ENCODE measurements at regions not wholly inside any gene's neighbourhood (a gene's known extent, or its start where the extent isn't known, plus 50 kb on each side); places are given as distances from the start of the nearest gene placed in this dataset.

DNA sequence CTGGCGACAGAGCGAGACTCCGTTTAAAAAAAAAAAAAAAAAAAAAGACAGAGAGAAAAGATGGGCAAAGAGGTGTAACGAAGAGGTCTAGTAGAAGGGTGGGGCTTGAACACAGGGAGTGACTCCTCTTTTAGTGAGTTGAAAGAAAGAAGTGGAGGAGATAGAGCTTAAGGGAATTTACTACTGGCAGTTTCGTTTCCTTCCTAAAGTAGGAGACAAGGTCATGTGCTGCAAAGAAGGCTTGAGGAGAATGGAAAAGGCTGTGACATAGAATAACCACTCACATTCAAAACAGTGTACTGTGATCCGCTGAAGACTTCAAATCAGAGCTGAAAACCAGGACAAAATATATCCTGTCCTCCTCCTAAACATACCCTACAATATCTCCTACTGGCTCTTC, 63.8 kb upstream of the EIF2S2 start:
- H3K9me3 ChIP-seq (ENCODE audit: severe bottlenecking) = no peaks in the 10 kb centered on the region
- DNase-seq = no peak
- H3K27ac ChIP-seq = no peak overlapping the region; the same call in 1 of the 2 replicates
- TF ChIP-seq, protein P1, sequence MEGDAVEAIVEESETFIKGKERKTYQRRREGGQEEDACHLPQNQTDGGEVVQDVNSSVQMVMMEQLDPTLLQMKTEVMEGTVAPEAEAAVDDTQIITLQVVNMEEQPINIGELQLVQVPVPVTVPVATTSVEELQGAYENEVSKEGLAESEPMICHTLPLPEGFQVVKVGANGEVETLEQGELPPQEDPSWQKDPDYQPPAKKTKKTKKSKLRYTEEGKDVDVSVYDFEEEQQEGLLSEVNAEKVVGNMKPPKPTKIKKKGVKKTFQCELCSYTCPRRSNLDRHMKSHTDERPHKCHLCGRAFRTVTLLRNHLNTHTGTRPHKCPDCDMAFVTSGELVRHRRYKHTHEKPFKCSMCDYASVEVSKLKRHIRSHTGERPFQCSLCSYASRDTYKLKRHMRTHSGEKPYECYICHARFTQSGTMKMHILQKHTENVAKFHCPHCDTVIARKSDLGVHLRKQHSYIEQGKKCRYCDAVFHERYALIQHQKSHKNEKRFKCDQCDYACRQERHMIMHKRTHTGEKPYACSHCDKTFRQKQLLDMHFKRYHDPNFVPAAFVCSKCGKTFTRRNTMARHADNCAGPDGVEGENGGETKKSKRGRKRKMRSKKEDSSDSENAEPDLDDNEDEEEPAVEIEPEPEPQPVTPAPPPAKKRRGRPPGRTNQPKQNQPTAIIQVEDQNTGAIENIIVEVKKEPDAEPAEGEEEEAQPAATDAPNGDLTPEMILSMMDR (IDR thresholded peaks at IDR 0.05; ENCODE audit: low read depth, low read length) = no peak
- no peaks in the 10 kb centered on the region for H3K27me3 ChIP-seq (ENCODE audit: insufficient read depth, low read depth, severe bottlenecking)
- H3K36me3 ChIP-seq = no peaks in the 10 kb centered on the region
- no peak overlapping the region for H3K4me3 ChIP-seq (ENCODE audit: low read depth, low read length)

DNA sequence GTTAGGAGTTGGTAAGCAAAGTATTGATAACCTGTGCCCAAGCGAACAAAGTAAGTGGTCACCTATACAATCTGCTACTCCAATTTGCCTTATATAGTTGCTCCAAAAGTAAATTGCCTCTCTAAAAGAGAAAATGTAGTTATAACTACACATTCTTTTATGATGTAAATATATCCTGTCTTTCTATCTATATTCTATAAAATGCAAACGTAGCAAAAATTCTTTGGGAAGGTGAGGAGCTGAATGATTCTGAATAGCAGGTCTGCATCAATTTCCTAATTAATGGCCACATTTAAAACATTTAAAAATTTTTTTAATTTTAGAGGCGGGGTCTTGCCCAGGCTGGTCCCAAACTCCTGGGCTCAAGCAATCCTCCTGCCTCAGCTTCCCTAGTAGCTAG, 64.2 kb upstream of the ASIP start:
- H3K27ac ChIP-seq = no peak overlapping the region
- H3K9me3 ChIP-seq (ENCODE audit: severe bottlenecking) = no peaks in the 10 kb centered on the region
- no peaks in the 10 kb centered on the region for H3K27me3 ChIP-seq (ENCODE audit: insufficient read depth, low read depth, severe bottlenecking)
- no peak for DNase-seq
- TF ChIP-seq, protein P1 (IDR thresholded peaks at IDR 0.05; ENCODE audit: low read depth, low read length) = no peak
- no peaks in the 10 kb centered on the region for H3K36me3 ChIP-seq
- no peak overlapping the region for H3K4me3 ChIP-seq (ENCODE audit: low read depth, low read length)

DNA sequence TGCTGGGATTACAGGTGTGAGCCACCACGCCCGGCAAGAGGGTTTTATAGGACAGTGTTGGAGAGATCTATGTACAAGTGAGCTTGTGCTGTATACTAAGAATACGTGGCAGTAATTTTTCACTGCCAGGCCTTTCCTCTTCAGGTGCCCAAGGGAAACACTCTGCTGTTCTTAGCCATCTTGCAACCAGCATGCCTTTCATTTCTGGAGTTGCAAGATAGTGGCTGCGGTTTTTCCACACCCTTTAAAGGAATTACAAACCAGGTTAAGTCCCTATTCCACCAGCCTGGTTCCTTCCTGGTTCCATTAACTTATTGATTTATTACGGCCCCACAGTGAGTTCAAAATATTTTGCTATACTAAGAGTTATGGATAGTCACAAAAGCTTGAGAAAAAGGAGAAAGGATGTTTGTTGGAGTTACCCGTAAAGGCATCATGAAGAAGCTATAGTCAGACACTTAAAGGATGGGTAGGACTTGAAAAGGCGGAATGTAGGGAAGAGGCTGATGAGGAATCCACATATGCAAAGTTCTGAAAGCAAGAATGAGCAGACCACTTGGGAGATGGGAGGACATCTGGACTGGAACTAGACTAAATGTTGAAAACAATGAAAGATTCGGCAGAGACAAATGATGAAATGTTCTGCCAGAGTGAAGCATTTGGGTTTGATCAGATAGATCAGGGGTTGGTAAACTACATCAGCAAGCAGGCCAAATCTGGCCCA, 61.4 kb upstream of the ASIP start:
- Histone ChIP-seq H3K4me3 (ENCODE audit: low read depth, low read length) (no peak overlapping the region), H3K36me3 (no peaks in the 10 kb centered on the region), H3K9me3 (ENCODE audit: severe bottlenecking) (no peaks in the 10 kb centered on the region), H3K27ac (no peak overlapping the region), H3K27me3 (ENCODE audit: insufficient read depth, low read depth, severe bottlenecking) (no peaks in the 10 kb centered on the region)
- no peak for DNase-seq
- TF ChIP-seq, protein P1 (IDR thresholded peaks at IDR 0.05; ENCODE audit: low read depth, low read length) = no peak

DNA sequence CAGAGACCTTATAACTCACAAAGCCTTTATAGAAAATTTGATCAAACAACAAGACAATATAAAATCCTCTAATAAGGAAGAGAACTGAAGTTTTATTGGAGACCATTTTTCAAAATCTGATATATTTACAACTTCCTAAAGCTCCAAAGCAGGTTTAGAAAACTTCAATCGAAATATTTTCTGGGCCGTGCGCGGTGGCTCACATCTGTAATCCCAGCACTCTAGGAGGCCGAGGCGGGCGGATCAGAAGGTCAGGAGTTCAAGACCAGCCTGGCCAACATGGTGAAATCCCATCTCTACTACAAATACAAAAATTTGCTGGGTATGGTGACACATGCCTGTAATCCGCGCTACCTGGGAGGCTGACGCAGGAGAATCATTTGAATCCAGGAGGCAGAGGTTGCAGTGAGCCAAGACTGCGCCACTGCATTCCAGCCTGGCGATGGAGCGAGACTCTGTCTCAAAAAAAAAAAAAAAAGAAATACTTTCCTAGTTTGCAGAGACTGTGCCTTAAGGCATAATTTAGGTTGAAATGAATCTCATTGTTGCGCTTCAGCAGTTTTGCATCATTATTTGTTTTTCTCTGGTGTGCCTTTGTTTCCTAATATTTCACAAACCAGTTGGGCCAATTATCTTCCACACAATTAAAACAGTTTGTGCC, 60.6 kb upstream of the ASIP start:
- TF ChIP-seq, protein P1 (IDR thresholded peaks at IDR 0.05; ENCODE audit: low read depth, low read length) = no peak
- no peaks in the 10 kb centered on the region for H3K27me3 ChIP-seq (ENCODE audit: insufficient read depth, low read depth, severe bottlenecking)
- H3K9me3 ChIP-seq (ENCODE audit: severe bottlenecking) = no peaks in the 10 kb centered on the region
- no peak overlapping the region for H3K27ac ChIP-seq
- H3K4me3 ChIP-seq (ENCODE audit: low read depth, low read length) = no peak overlapping the region
- DNase-seq = no peak
- no peaks in the 10 kb centered on the region for H3K36me3 ChIP-seq

DNA sequence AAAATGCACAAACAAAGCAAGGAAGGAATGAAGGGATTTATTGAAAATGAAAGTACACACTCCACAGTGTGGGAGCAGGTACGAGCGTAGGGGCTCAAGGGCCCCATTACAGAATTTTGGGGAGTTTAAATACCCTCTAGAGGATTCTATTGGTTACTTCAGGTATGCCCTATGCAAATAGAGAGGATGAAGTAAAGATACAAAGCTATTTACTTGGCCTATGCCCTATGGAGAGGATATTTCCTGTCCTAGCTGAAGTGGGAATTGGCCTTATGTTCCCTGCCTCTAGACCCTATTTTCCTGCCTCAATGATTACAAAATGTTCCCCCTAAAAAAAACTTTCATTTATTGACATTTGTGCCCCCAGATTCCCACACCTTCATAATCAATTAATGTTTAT, 59.7 kb upstream of the ASIP start:
- Histone ChIP-seq H3K9me3 (ENCODE audit: severe bottlenecking) (no peaks in the 10 kb centered on the region), H3K27ac (no peak overlapping the region), H3K27me3 (ENCODE audit: insufficient read depth, low read depth, severe bottlenecking) (no peaks in the 10 kb centered on the region), H3K4me3 (ENCODE audit: low read depth, low read length) (no peak overlapping the region), H3K36me3 (no peaks in the 10 kb centered on the region)
- DNase-seq = no peak
- TF ChIP-seq, protein P1 (IDR thresholded peaks at IDR 0.05; ENCODE audit: low read depth, low read length) = no peak

Data from WERI-Rb-1 (cell line).